HG02885 (cell line): ENCODE measurements at regions not wholly inside any gene's neighbourhood (a gene's known extent, or its start where the extent isn't known, plus 50 kb on each side); places are given as distances from the start of the nearest gene placed in this dataset.

Source experiments
- ATAC-seq: cut with Tn5 transposase; IDR thresholded peaks from one replicate; pipeline ENCODE4 v1.9.1; 2021; ENCODE audit warnings: mild to moderate bottlenecking; ENCODE audit not compliant: unreplicated experiment, poor library complexity

- ATAC-seq = no peak
These were observed 126.9 kb upstream of the TENT5D start for GRCh38 chrX:80293354-80293753.

- ATAC-seq = no peak
These were observed 114.2 kb upstream of the TENT5D start for GRCh38 chrX:80306007-80306406.

GRCh38 chrX:80312448-80312847 is 107.8 kb upstream of the TENT5D start:
- ATAC-seq = no peak

GRCh38 chrX:80316526-80316925 is 103.7 kb upstream of the TENT5D start:
- no peak for ATAC-seq

GRCh38 chrX:80317646-80318045 is 102.6 kb upstream of the TENT5D start:
- ATAC-seq = no peak

- ATAC-seq = no peak
These were observed 89.0 kb upstream of the TENT5D start for GRCh38 chrX:80331285-80331684.

GRCh38 chrX:80334583-80334982 is 85.7 kb upstream of the TENT5D start:
- no peak for ATAC-seq

GRCh38 chrX:80335062-80335830 is 85.0 kb upstream of the TENT5D start:
- no peak for ATAC-seq

GRCh38 chrX:80354966-80355465 is 65.2 kb upstream of the TENT5D start:
- no peak for ATAC-seq
